A549 (cell line): ENCODE measurements at regions not wholly inside any gene's neighbourhood (a gene's known extent, or its start where the extent isn't known, plus 50 kb on each side); places are given as distances from the start of the nearest gene placed in this dataset.

Experiments
- ATAC-seq, 2 experiments: fragments of 200-7000 bp in 1 of 2; fragments of >200 bp in 1 of 2; cut with Nextera tagmentation in 1 of 2; cut with Tn5 transposase in 1 of 2; 3 replicates each; pipeline versions ENCODE4 v1.8.0 to v1.9.1; 2018 to 2020; ENCODE audit warnings: mild to moderate bottlenecking in 1 of 2, moderate library complexity in 1 of 2
- CTCF ChIA-PET: fragments of 300-600 bp; sonication (Branson Sonifier 250); formaldehyde crosslinking; extraction: SDS; loops from one replicate; lab custom pipeline; 2021; ENCODE audit warnings: antibody characterized with exemption, inconsistent platforms; lab: Yijun Ruan, JAX
- POLR2A ChIA-PET: fragments of 350-600 bp; formaldehyde crosslinking; extraction: SDS; loops from one replicate; lab custom pipeline; 2021; ENCODE audit warnings: antibody characterized with exemption, inconsistent platforms; lab: Yijun Ruan, JAX
- DNase-seq, 2 experiments: peaks; one replicate each; pipeline versions ENCODE4 v3.0.0 to v3.0.0-alpha.2; 2011 to 2016; ENCODE audit warnings: low read depth in 1 of 2, low spot score in 1 of 2
- FAIRE-seq: peaks from 2 replicates; lab custom pipeline; 2011; peaks lifted over from hg19 to GRCh38; lab: Jason Lieb, UNC
- H3K27ac ChIP-seq, 2 experiments: fragments of >200 bp; sonication (Bioruptor Twin); formaldehyde crosslinking; 3 replicates each; pipeline ENCODE4 v1.5.1; 2016 to 2017
- H3K4me1 ChIP-seq: fragments of >200 bp; sonication (Bioruptor Twin); formaldehyde crosslinking; 3 replicates; pipeline ENCODE4 v1.6.1; 2016
- H3K4me2 ChIP-seq: fragments of >200 bp; sonication (Bioruptor Twin); formaldehyde crosslinking; 3 replicates; pipeline ENCODE4 v1.6.1; 2016
- H3K4me3 ChIP-seq: fragments of >200 bp; sonication (Bioruptor Twin); formaldehyde crosslinking; 3 replicates; pipeline ENCODE4 v1.5.1; 2016
- H3K9me3 ChIP-seq: fragments of >200 bp; sonication (Bioruptor Twin); formaldehyde crosslinking; 3 replicates; pipeline ENCODE4 v1.6.1; 2016
- ATOH8 ChIP-seq: fragments of 250-450 bp; sonication (Bioruptor Pico); IDR thresholded peaks from 2 replicates; pipeline ENCODE4 v1.5.0; 2020; ENCODE audit warnings: low read depth, mild to moderate bottlenecking, moderate library complexity
- CTCF ChIP-seq: fragments of >200 bp; sonication (Bioruptor Twin); formaldehyde crosslinking; IDR thresholded peaks from 3 replicates; pipeline ENCODE4 v1.5.1; 2016
- EHMT2 ChIP-seq: fragments of 200-600 bp; sonication (generic); IDR thresholded peaks from 2 replicates; pipeline ENCODE4 v1.6.1; 2016; ENCODE audit warnings: antibody characterized with exemption, low read depth, mild to moderate bottlenecking, moderate library complexity
- EP300 ChIP-seq, 2 experiments: fragments of >200 bp; sonication (Bioruptor Twin); formaldehyde crosslinking; IDR thresholded peaks; 2 replicates in 1 of 2; 3 replicates in 1 of 2; pipeline ENCODE4 v1.6.1; 2016 to 2017
- ESRRA ChIP-seq: fragments of 150-350 bp; IDR thresholded peaks from 2 replicates; pipeline ENCODE4 v1.6.1; 2014; ENCODE audit warnings: mild to moderate bottlenecking, low read length, borderline replicate concordance
- GATA3 ChIP-seq: IDR thresholded peaks from 2 replicates; pipeline ENCODE4 v1.6.1; 2012; ENCODE audit warnings: borderline replicate concordance
- HEYL ChIP-seq: fragments of 250-450 bp; sonication (Bioruptor Pico); IDR thresholded peaks from 2 replicates; pipeline ENCODE4 v1.8.0; 2021; ENCODE audit warnings: mild to moderate bottlenecking, moderate library complexity
- HOXB13 ChIP-seq: fragments of 250-450 bp; sonication (Bioruptor Pico); IDR thresholded peaks from 2 replicates; pipeline ENCODE4 v1.5.0; 2020; ENCODE audit warnings: low read depth, mild to moderate bottlenecking, moderate library complexity
- JUN ChIP-seq, 2 experiments: fragments of >200 bp; sonication (Bioruptor Twin); formaldehyde crosslinking; IDR thresholded peaks; 2 replicates in 1 of 2; 3 replicates in 1 of 2; pipeline ENCODE4 v1.6.1; 2016 to 2017
- KDM5A ChIP-seq: fragments of 200-600 bp; sonication (generic); IDR thresholded peaks from 2 replicates; pipeline ENCODE4 v1.6.1; 2016; ENCODE audit warnings: antibody characterized with exemption, mild to moderate bottlenecking
- MAFK ChIP-seq: fragments of 450-650 bp; IDR thresholded peaks from 2 replicates; pipeline ENCODE4 v1.6.1; 2014; ENCODE audit not compliant: partially characterized antibody
- NFE2L2 ChIP-seq: fragments of 150-350 bp; conservative IDR thresholded peaks from 2 replicates; pipeline ENCODE4 v1.6.1; 2014; ENCODE audit warnings: low read length
- NPAS2 ChIP-seq: fragments of 250-450 bp; sonication (Bioruptor Pico); IDR thresholded peaks from 2 replicates; pipeline ENCODE4 v1.8.0; 2022; ENCODE audit warnings: mild to moderate bottlenecking, moderate library complexity, borderline replicate concordance
- NR3C1 ChIP-seq: fragments of >200 bp; sonication (Bioruptor Twin); formaldehyde crosslinking; IDR thresholded peaks from 3 replicates; pipeline ENCODE4 v1.6.1; 2017
- PBX3 ChIP-seq: IDR thresholded peaks from 2 replicates; pipeline ENCODE4 v1.6.1; 2012
- POLR2AphosphoS2 ChIP-seq: conservative IDR thresholded peaks from 2 replicates; pipeline ENCODE4 v1.6.1; 2012; ENCODE audit warnings: low read length, improper control_type of control experiment, inconsistent platforms
- RAD21 ChIP-seq, 2 experiments: fragments of >200 bp in 1 of 2; sonication (Bioruptor Twin) in 1 of 2; formaldehyde crosslinking in 1 of 2; IDR thresholded peaks in 1 of 2; conservative IDR thresholded peaks in 1 of 2; 2 replicates in 1 of 2; 3 replicates in 1 of 2; pipeline ENCODE4 v1.6.1; 2012 to 2018; ENCODE audit warnings: inconsistent platforms in 1 of 2
- RARB ChIP-seq: fragments of 250-450 bp; sonication (Bioruptor Pico); IDR thresholded peaks from 2 replicates; pipeline ENCODE4 v1.8.0; 2021; ENCODE audit warnings: mild to moderate bottlenecking, moderate library complexity
- RCOR1 ChIP-seq: fragments of 150-350 bp; IDR thresholded peaks from 2 replicates; pipeline ENCODE4 v1.6.1; 2014; ENCODE audit warnings: antibody characterized with exemption, low read length, low read depth
- REST ChIP-seq: fragments of 200-600 bp; sonication (generic); IDR thresholded peaks from 2 replicates; pipeline ENCODE4 v1.6.1; 2016; ENCODE audit warnings: antibody characterized with exemption, mild to moderate bottlenecking, moderate library complexity
- RNF2 ChIP-seq: fragments of 200-600 bp; sonication (generic); IDR thresholded peaks from 2 replicates; pipeline ENCODE4 v1.6.1; 2016; ENCODE audit warnings: low read depth, mild to moderate bottlenecking, antibody characterized with exemption, moderate library complexity, borderline replicate concordance
- TFCP2L1 ChIP-seq: fragments of 250-450 bp; sonication (Bioruptor Pico); IDR thresholded peaks from 2 replicates; pipeline ENCODE4 v1.5.0; 2021; ENCODE audit warnings: mild to moderate bottlenecking
- ZFP36 ChIP-seq: fragments of 450-650 bp; IDR thresholded peaks from 2 replicates; pipeline ENCODE4 v1.6.1; 2014; ENCODE audit warnings: borderline replicate concordance; ENCODE audit not compliant: partially characterized antibody
- ZNF302 ChIP-seq: fragments of 250-450 bp; sonication (Bioruptor Pico); IDR thresholded peaks from 2 replicates; pipeline ENCODE4 v1.9.0; 2021; ENCODE audit warnings: inconsistent platforms, mild to moderate bottlenecking, moderate library complexity
- WGBS: methylation state at CpG from one replicate; pipeline ENCODE4 v1.1.6; 2017; ENCODE audit errors: missing lambda C conversion rate; 5-methylcytosine and 5-hydroxymethylcytosine counted together

GRCh38 chr2:153373510-153374279, 104.9 kb downstream of the RPRM start (continued):
- TF ChIP-seq CTCF (no peak), EP300 (IDR thresholded peaks at IDR 0.05) (no peak), RARB (no peak), TFCP2L1 (no peak), HOXB13 (CRISPR knock-in tag) (no peak)
- TF ChIP-seq, all 56 proteins: peak for 0

- Histone ChIP-seq H3K4me1 (no peaks in the 10 kb centered on the region), H3K9me3 (no peaks in the 10 kb centered on the region), H3K27ac (no peak overlapping the region)
- whole genome bisulfite sequencing: 0% methylated on average over 2 of the region's 3 CpGs
- TF ChIP-seq ZNF302 (CRISPR knock-in tag): no peak
- TF ChIP-seq HEYL (CRISPR knock-in tag): no peak
- no peak for TF ChIP-seq NPAS2 (CRISPR knock-in tag)
- no peak for TF ChIP-seq PBX3
- no peak for TF ChIP-seq ZFP36
- no peak for TF ChIP-seq GATA3
- no peak for TF ChIP-seq KDM5A
- no peak for TF ChIP-seq ESRRA
- no peak for TF ChIP-seq RCOR1
- no peak for TF ChIP-seq NFE2L2
- TF ChIP-seq NR3C1: no peak
- no peak for TF ChIP-seq MAFK
- no peak for TF ChIP-seq JUN (IDR thresholded peaks at IDR 0.05)
- TF ChIP-seq EHMT2: no peak
- no peak for TF ChIP-seq RNF2
- no peak for TF ChIP-seq RAD21 (conservative IDR thresholded peaks at IDR 0.05 in 1 of 2, IDR thresholded peaks at IDR 0.05 in 1 of 2)
- TF ChIP-seq POLR2AphosphoS2: no peak
- no peak for TF ChIP-seq ATOH8
- no peak for TF ChIP-seq REST
- TF ChIP-seq, all 56 proteins: peak for 0
- ATAC-seq (no peak), FAIRE-seq (no peak), DNase-seq (no peak)
- no peak overlapping the region for H3K4me3 ChIP-seq
- ChIA-PET CTCF (no interaction called here), POLR2A (no interaction called here)
- no peak overlapping the region for H3K4me2 ChIP-seq
Measured at GRCh38 chr2:153360239-153360638, 118.3 kb downstream of the RPRM start.
